ENCODE measurements at regions not wholly inside any gene's neighbourhood (a gene's known extent, or its start where the extent isn't known, plus 50 kb on each side); places are given as distances from the start of the nearest gene placed in this dataset.

- Histone ChIP-seq H3K4me1 (ENCODE audit: control insufficient read depth in 4 of 4, insufficient read depth in 4 of 4, low read length in 3 of 4) (no peaks in the 10 kb centered on the region), H3K9me3 (ENCODE audit: control insufficient read depth in 4 of 4, low read length in 3 of 4) (no peaks in the 10 kb centered on the region), H3K27me3 (ENCODE audit: control insufficient read depth in 4 of 4, insufficient read depth in 4 of 4, low read length in 3 of 4) (no peaks in the 10 kb centered on the region), H3K9ac (ENCODE audit: low read depth in 1 of 2, low read length in 2 of 2) (no peak overlapping the region), H3K36me3 (ENCODE audit: control insufficient read depth in 4 of 4, insufficient read depth in 3 of 4, low read depth in 1 of 4, low read length in 3 of 4) (no peaks in the 10 kb centered on the region), H3K4me3 (ENCODE audit: low read depth in 1 of 3, low read length in 3 of 3) (no peak overlapping the region), H3K27ac (ENCODE audit: low read depth in 1 of 2, low read length in 2 of 2) (no peak overlapping the region)
- DNase-seq (ENCODE audit: low spot score), result no peak
- TF ChIP-seq MAX (IDR thresholded peaks at IDR 0.05), result no peak
- TF ChIP-seq SP1 (IDR thresholded peaks at IDR 0.05), result no peak
- TF ChIP-seq, protein P1, sequence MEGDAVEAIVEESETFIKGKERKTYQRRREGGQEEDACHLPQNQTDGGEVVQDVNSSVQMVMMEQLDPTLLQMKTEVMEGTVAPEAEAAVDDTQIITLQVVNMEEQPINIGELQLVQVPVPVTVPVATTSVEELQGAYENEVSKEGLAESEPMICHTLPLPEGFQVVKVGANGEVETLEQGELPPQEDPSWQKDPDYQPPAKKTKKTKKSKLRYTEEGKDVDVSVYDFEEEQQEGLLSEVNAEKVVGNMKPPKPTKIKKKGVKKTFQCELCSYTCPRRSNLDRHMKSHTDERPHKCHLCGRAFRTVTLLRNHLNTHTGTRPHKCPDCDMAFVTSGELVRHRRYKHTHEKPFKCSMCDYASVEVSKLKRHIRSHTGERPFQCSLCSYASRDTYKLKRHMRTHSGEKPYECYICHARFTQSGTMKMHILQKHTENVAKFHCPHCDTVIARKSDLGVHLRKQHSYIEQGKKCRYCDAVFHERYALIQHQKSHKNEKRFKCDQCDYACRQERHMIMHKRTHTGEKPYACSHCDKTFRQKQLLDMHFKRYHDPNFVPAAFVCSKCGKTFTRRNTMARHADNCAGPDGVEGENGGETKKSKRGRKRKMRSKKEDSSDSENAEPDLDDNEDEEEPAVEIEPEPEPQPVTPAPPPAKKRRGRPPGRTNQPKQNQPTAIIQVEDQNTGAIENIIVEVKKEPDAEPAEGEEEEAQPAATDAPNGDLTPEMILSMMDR (IDR thresholded peaks at IDR 0.05; ENCODE audit: low read depth, low read length, missing input control), result no peak
- no peak for TF ChIP-seq TAF1 (conservative IDR thresholded peaks at IDR 0.05)
- TF ChIP-seq HNF4G (IDR thresholded peaks at IDR 0.05), result no peak
- TF ChIP-seq ZBTB33 (IDR thresholded peaks at IDR 0.05), result no peak
- TF ChIP-seq FOXA1 (IDR thresholded peaks at IDR 0.05), result no peak
- TF ChIP-seq JUND (IDR thresholded peaks at IDR 0.05), result no peak
- no peak for TF ChIP-seq EGR1 (IDR thresholded peaks at IDR 0.05; ENCODE audit: low read depth in 2 of 2)
- 90% methylated on average over 1 of the region's 1 CpG for WGBS
These were observed 321.4 kb upstream of the RGS6 start for GRCh38 chr14:71610797-71611196.

- Histone ChIP-seq H3K4me3 (ENCODE audit: low read depth in 1 of 3, low read length in 3 of 3) (no peak overlapping the region), H3K9me3 (ENCODE audit: control insufficient read depth in 4 of 4, low read length in 3 of 4) (no peaks in the 10 kb centered on the region), H3K27me3 (ENCODE audit: control insufficient read depth in 4 of 4, insufficient read depth in 4 of 4, low read length in 3 of 4) (no peaks in the 10 kb centered on the region), H3K9ac (ENCODE audit: low read depth in 1 of 2, low read length in 2 of 2) (no peak overlapping the region), H3K27ac (ENCODE audit: low read depth in 1 of 2, low read length in 2 of 2) (no peak overlapping the region), H3K4me1 (ENCODE audit: control insufficient read depth in 4 of 4, insufficient read depth in 4 of 4, low read length in 3 of 4) (no peaks in the 10 kb centered on the region), H3K36me3 (ENCODE audit: control insufficient read depth in 4 of 4, insufficient read depth in 3 of 4, low read depth in 1 of 4, low read length in 3 of 4) (no peaks in the 10 kb centered on the region)
- 97% methylated on average over 1 of the region's 1 CpG for WGBS
- no peak for DNase-seq (ENCODE audit: low spot score)
- TF ChIP-seq TAF1 (conservative IDR thresholded peaks at IDR 0.05), result no peak
- no peak for TF ChIP-seq FOXA1 (IDR thresholded peaks at IDR 0.05)
- no peak for TF ChIP-seq RXRA (IDR thresholded peaks at IDR 0.05)
- TF ChIP-seq ATF3 (IDR thresholded peaks at IDR 0.05), result no peak
- no peak for TF ChIP-seq GABPA (IDR thresholded peaks at IDR 0.05 in 1 of 2, conservative IDR thresholded peaks at IDR 0.05 in 1 of 2)
- TF ChIP-seq HNF4A (conservative IDR thresholded peaks at IDR 0.05), result no peak
- TF ChIP-seq, protein P1 (IDR thresholded peaks at IDR 0.05; ENCODE audit: low read depth, low read length, missing input control), result no peak
- no peak for TF ChIP-seq FOXA2 (IDR thresholded peaks at IDR 0.05)
- no peak for TF ChIP-seq NR2F2 (IDR thresholded peaks at IDR 0.05)
- TF ChIP-seq HNF4G (IDR thresholded peaks at IDR 0.05), result no peak
- TF ChIP-seq EGR1 (IDR thresholded peaks at IDR 0.05; ENCODE audit: low read depth in 2 of 2), result no peak
- no peak for TF ChIP-seq ZBTB33 (IDR thresholded peaks at IDR 0.05)
- no peak for TF ChIP-seq MAX (IDR thresholded peaks at IDR 0.05)
- TF ChIP-seq, protein P2, sequence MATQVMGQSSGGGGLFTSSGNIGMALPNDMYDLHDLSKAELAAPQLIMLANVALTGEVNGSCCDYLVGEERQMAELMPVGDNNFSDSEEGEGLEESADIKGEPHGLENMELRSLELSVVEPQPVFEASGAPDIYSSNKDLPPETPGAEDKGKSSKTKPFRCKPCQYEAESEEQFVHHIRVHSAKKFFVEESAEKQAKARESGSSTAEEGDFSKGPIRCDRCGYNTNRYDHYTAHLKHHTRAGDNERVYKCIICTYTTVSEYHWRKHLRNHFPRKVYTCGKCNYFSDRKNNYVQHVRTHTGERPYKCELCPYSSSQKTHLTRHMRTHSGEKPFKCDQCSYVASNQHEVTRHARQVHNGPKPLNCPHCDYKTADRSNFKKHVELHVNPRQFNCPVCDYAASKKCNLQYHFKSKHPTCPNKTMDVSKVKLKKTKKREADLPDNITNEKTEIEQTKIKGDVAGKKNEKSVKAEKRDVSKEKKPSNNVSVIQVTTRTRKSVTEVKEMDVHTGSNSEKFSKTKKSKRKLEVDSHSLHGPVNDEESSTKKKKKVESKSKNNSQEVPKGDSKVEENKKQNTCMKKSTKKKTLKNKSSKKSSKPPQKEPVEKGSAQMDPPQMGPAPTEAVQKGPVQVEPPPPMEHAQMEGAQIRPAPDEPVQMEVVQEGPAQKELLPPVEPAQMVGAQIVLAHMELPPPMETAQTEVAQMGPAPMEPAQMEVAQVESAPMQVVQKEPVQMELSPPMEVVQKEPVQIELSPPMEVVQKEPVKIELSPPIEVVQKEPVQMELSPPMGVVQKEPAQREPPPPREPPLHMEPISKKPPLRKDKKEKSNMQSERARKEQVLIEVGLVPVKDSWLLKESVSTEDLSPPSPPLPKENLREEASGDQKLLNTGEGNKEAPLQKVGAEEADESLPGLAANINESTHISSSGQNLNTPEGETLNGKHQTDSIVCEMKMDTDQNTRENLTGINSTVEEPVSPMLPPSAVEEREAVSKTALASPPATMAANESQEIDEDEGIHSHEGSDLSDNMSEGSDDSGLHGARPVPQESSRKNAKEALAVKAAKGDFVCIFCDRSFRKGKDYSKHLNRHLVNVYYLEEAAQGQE (IDR thresholded peaks at IDR 0.05), result no peak
- TF ChIP-seq YY1 (IDR thresholded peaks at IDR 0.05), result no peak
These were observed 319.1 kb upstream of the RGS6 start for GRCh38 chr14:71613168-71613567.
